IMR-90 (cell line): ENCODE measurements at regions not wholly inside any gene's neighbourhood (a gene's known extent, or its start where the extent isn't known, plus 50 kb on each side); places are given as distances from the start of the nearest gene placed in this dataset.

Experiments used
- ATAC-seq: fragments of 200-7000 bp; cut with Tn5 transposase; 2 replicates; pipeline ENCODE4 v1.9.1; 2020; ENCODE audit warnings: low read depth, mild to moderate bottlenecking, moderate library complexity
- BruUV-seq: library from RNA; stranded (reverse); fragments of 400-500 nt; replicated peaks from 2 replicates; lab custom pipeline; 2021; lab: Mats Ljungman, UMichigan
- CTCF ChIA-PET: fragments of 300-600 bp; formaldehyde crosslinking; extraction: SDS; loops from one replicate; lab custom pipeline; 2021; ENCODE audit warnings: antibody characterized with exemption; lab: Yijun Ruan, JAX
- POLR2A ChIA-PET: fragments of 300-600 bp; sonication (Branson Sonifier 250); formaldehyde crosslinking; loops from one replicate; lab custom pipeline; 2022; ENCODE audit warnings: antibody characterized with exemption; ENCODE audit not compliant: unreplicated experiment; lab: Charles Lee
- DNase-seq: peaks from one replicate; pipeline ENCODE4 v3.0.0; 2013
- H2AFZ ChIP-seq: replicated peaks from 2 replicates; pipeline ENCODE3; 2013; ENCODE audit warnings: low read length, mild to moderate bottlenecking; ENCODE audit not compliant: poor library complexity
- H2AK5ac ChIP-seq: 2 replicates; pipeline ENCODE4 v1.6.1; 2013; ENCODE audit warnings: low read depth, low read length, inconsistent platforms
- H2AK9ac ChIP-seq: replicated peaks from 2 replicates; pipeline ENCODE3; 2013; ENCODE audit warnings: mild to moderate bottlenecking, low read depth, low read length, moderate library complexity; ENCODE audit not compliant: poor library complexity
- H2BK120ac ChIP-seq: 2 replicates; pipeline ENCODE4 v1.6.1; 2013; ENCODE audit warnings: low read depth, low read length, inconsistent platforms
- H2BK15ac ChIP-seq: 3 replicates; pipeline ENCODE4 v1.6.1; 2013; ENCODE audit warnings: low read depth, low read length, inconsistent platforms
- H2BK20ac ChIP-seq: 2 replicates; pipeline ENCODE4 v1.6.1; 2013; ENCODE audit warnings: low read depth, mild to moderate bottlenecking, inconsistent platforms, low read length, moderate library complexity
- H2BK5ac ChIP-seq: 2 replicates; pipeline ENCODE4 v1.6.1; 2013; ENCODE audit warnings: mild to moderate bottlenecking, low read depth, low read length, inconsistent platforms; ENCODE audit not compliant: poor library complexity, severe bottlenecking
- H3K14ac ChIP-seq: replicated peaks from 2 replicates; pipeline ENCODE4 v1.6.1; 2013; ENCODE audit warnings: low read depth, low read length, inconsistent platforms
- H3K18ac ChIP-seq: 2 replicates; pipeline ENCODE4 v1.6.1; 2013; ENCODE audit warnings: low read depth, low read length, control low read depth
- H3K23ac ChIP-seq: 2 replicates; pipeline ENCODE4 v1.6.1; 2013; ENCODE audit warnings: low read depth, low read length, inconsistent platforms
- H3K27ac ChIP-seq: 2 replicates; pipeline ENCODE4 v1.5.1; 2013; ENCODE audit warnings: mild to moderate bottlenecking, control low read depth, low read length; ENCODE audit not compliant: insufficient read depth
- H3K27me3 ChIP-seq: 2 replicates; pipeline ENCODE4 v1.6.1; 2013; ENCODE audit warnings: low read length; ENCODE audit not compliant: control insufficient read depth, insufficient read depth
- H3K36me3 ChIP-seq: 2 replicates; pipeline ENCODE4 v1.6.1; 2013; ENCODE audit warnings: low read length, mixed read lengths; ENCODE audit not compliant: control insufficient read depth, insufficient read depth
- H3K4ac ChIP-seq: 2 replicates; pipeline ENCODE4 v1.6.1; 2013; ENCODE audit warnings: low read depth, low read length, inconsistent platforms
- H3K4me1 ChIP-seq: 2 replicates; pipeline ENCODE4 v1.6.1; 2013; ENCODE audit warnings: low read length, mixed read lengths; ENCODE audit not compliant: control insufficient read depth, insufficient read depth
- H3K4me2 ChIP-seq: 2 replicates; pipeline ENCODE4 v1.6.1; 2013; ENCODE audit warnings: low read depth, mild to moderate bottlenecking, control low read depth, low read length, moderate library complexity
- H3K4me3 ChIP-seq: 2 replicates; pipeline ENCODE4 v1.5.1; 2013; ENCODE audit warnings: low read depth, mild to moderate bottlenecking, control low read depth, low read length, moderate library complexity; ENCODE audit not compliant: insufficient read depth
- H3K56ac ChIP-seq: 2 replicates; pipeline ENCODE4 v1.6.1; 2013; ENCODE audit warnings: low read length, inconsistent platforms; ENCODE audit not compliant: insufficient read depth; ENCODE audit errors: extremely low read depth
- H3K79me1 ChIP-seq, 2 experiments: 2 replicates each; pipeline ENCODE4 v1.6.1; 2013; ENCODE audit warnings: low read length in 2 of 2, inconsistent platforms in 1 of 2, low read depth in 1 of 2
- H3K9ac ChIP-seq: 2 replicates; pipeline ENCODE4 v1.6.1; 2013; ENCODE audit warnings: low read depth, low read length, control low read depth
- H3K9me1 ChIP-seq: 2 replicates; pipeline ENCODE4 v1.6.1; 2013; ENCODE audit warnings: low read length, inconsistent platforms; ENCODE audit not compliant: insufficient read depth
- H3K9me3 ChIP-seq: 2 replicates; pipeline ENCODE4 v1.6.1; 2013; ENCODE audit warnings: low read length; ENCODE audit not compliant: control insufficient read depth, insufficient read depth
- H4K20me1 ChIP-seq: 2 replicates; pipeline ENCODE4 v1.6.1; 2013; ENCODE audit warnings: low read length, inconsistent platforms; ENCODE audit not compliant: insufficient read depth
- H4K5ac ChIP-seq: 2 replicates; pipeline ENCODE4 v1.6.1; 2013; ENCODE audit warnings: mild to moderate bottlenecking, low read depth, low read length, control low read depth
- H4K8ac ChIP-seq, 2 experiments: 2 replicates each; pipeline ENCODE4 v1.6.1; 2013; ENCODE audit warnings: low read depth in 2 of 2, low read length in 2 of 2, control low read depth in 1 of 2, inconsistent platforms in 1 of 2
- H4K91ac ChIP-seq: 2 replicates; pipeline ENCODE4 v1.6.1; 2013; ENCODE audit warnings: low read depth, low read length, inconsistent platforms; ENCODE audit not compliant: insufficient read depth
- BHLHE40 ChIP-seq: fragments of 150-350 bp; IDR thresholded peaks from 2 replicates; pipeline ENCODE4 v1.6.1; 2016; ENCODE audit warnings: mild to moderate bottlenecking, low read depth, low read length
- CEBPB ChIP-seq: IDR thresholded peaks from 2 replicates; pipeline ENCODE4 v1.6.1; 2012; ENCODE audit warnings: low read depth, low read length, improper control_type of control experiment
- CHD1 ChIP-seq: IDR thresholded peaks from 2 replicates; pipeline ENCODE4 v1.6.1; 2012; ENCODE audit warnings: low read depth, low read length, improper control_type of control experiment
- FOS ChIP-seq: fragments of 150-350 bp; IDR thresholded peaks from 2 replicates; pipeline ENCODE4 v1.6.1; 2016; ENCODE audit warnings: low read depth, low read length
- MAFK ChIP-seq: IDR thresholded peaks from 2 replicates; pipeline ENCODE4 v1.6.1; 2012; ENCODE audit warnings: low read depth, low read length, improper control_type of control experiment
- MAZ ChIP-seq: IDR thresholded peaks from 2 replicates; pipeline ENCODE4 v1.6.1; 2012; ENCODE audit warnings: low read depth, mild to moderate bottlenecking, low read length, improper control_type of control experiment, moderate library complexity, borderline replicate concordance
- MXI1 ChIP-seq: IDR thresholded peaks from 2 replicates; pipeline ENCODE4 v1.6.1; 2012; ENCODE audit warnings: low read depth, mild to moderate bottlenecking, low read length, moderate library complexity, borderline replicate concordance
- NFE2L2 ChIP-seq: fragments of 150-350 bp; IDR thresholded peaks from 2 replicates; pipeline ENCODE4 v1.6.1; 2016; ENCODE audit warnings: low read depth, mild to moderate bottlenecking, low read length
- POLR2A ChIP-seq: IDR thresholded peaks from 2 replicates; pipeline ENCODE4 v1.6.1; 2012; ENCODE audit warnings: mild to moderate bottlenecking, low read depth, low read length
- RAD21 ChIP-seq: IDR thresholded peaks from 2 replicates; pipeline ENCODE4 v1.6.1; 2012; ENCODE audit warnings: low read length, improper control_type of control experiment
- RCOR1 ChIP-seq: IDR thresholded peaks from 2 replicates; pipeline ENCODE4 v1.6.1; 2012; ENCODE audit warnings: mild to moderate bottlenecking, low read length, improper control_type of control experiment; ENCODE audit not compliant: insufficient replicate concordance
- RFX5 ChIP-seq: IDR thresholded peaks from 2 replicates; pipeline ENCODE4 v1.8.0; 2012; ENCODE audit warnings: low read depth, mild to moderate bottlenecking, low read length, moderate library complexity
- SMC3 ChIP-seq: fragments of 150-350 bp; IDR thresholded peaks from 2 replicates; pipeline ENCODE4 v1.6.1; 2016; ENCODE audit warnings: low read depth, mild to moderate bottlenecking, antibody characterized with exemption, low read length, moderate library complexity
- USF2 ChIP-seq: fragments of 150-350 bp; IDR thresholded peaks from 2 replicates; pipeline ENCODE4 v1.6.1; 2017; ENCODE audit warnings: mild to moderate bottlenecking, antibody characterized with exemption, low read length, low read depth
- WGBS, 2 experiments: methylation state at CpG; one replicate each; pipeline versions ENCODE4 v1.1.5 to v1.1.7; 2013; ENCODE audit warnings: missing lambda C conversion rate in 2 of 2; ENCODE audit not compliant: insufficient read length in 1 of 2; ENCODE audit errors: extremely low coverage in 2 of 2; 5-methylcytosine and 5-hydroxymethylcytosine counted together
- dilution Hi-C: fragments of 300-500 bp; cut with HindIII; formaldehyde crosslinking; loops from one replicate; pipeline ENCODE4 v1.14.3; 2018; ENCODE audit warnings: low sequenced_read_pairs; ENCODE audit not compliant: unreplicated experiment
- in situ Hi-C: fragments of 300-500 bp; cut with MboI; formaldehyde crosslinking; loops from 3 replicates; pipeline ENCODE4 v1.14.3; 2019; ENCODE audit warnings: low sequenced_read_pairs, inconsistent platforms, mixed read lengths
- intact Hi-C: fragments of 100-400 bp; cut with micrococcal nuclease; formaldehyde crosslinking; loops from 2 replicates; pipeline ENCODE4 v1.10.0; 2022
- TF ChIP-seq, protein P1 (sequence below): fragments of 150-350 bp; IDR thresholded peaks from 2 replicates; pipeline ENCODE4 v1.6.1; 2016; ENCODE audit warnings: low read depth, mild to moderate bottlenecking, low read length, moderate library complexity, borderline replicate concordance

DNA sequence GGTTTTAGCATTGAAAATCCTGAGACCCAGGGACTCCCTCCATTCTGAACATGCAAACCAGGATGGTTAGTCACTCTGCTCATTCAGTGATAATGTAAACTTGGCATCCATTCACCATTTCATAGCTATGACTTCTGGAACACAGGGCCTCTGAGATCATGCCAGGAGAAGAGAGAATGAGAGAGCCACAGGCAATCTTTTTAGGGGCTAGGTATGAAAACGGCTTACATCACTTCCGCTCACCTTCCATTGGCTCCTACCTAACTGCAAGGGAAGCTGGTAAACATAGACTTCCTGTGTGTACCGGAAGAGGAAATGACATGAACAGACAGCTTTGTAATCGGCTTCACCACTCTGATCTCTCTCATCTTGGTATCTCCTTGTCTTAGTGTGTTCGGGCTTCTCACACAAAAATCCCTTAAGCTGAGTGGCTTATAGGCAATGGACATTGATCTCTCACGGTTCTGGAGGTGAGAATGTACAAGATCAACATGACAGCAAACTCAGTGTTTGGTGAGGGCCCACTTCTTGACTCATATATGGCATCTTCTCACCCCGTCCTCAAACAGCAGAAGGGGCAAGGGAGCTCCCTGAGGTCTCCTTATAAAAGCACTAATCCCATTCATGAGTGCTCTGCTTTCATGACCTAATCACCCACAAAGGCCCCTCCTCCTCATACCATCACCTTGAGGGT, 465.9 kb upstream of the TBX3 start:
- Histone ChIP-seq H3K23ac (peak overlapping the region; percentile 88), H3K18ac (peak overlapping the region; percentile 99), H3K27ac (peak overlapping the region; percentile 93), H3K14ac (peak overlapping the region; percentile 90), H3K9me3 (no peaks in the 10 kb centered on the region), H2BK20ac (peak overlapping the region; percentile 97), H3K9ac (peak overlapping the region; percentile 30; the same call in 1 of the 2 replicates), H3K56ac (peak overlapping the region; percentile 85), H3K79me1 (no peaks in the 10 kb centered on the region), H2AFZ (peak overlapping the region; percentile 78), H4K8ac (peak overlapping the region; percentile 97 to 99), H2BK15ac (peak overlapping the region; percentile 94), H3K9me1 (no peaks in the 10 kb centered on the region), H3K4me2 (peak overlapping the region; percentile 74; the same call in 1 of the 2 replicates), H4K5ac (peak overlapping the region; percentile 100), H4K20me1 (no peaks in the 10 kb centered on the region), H2BK120ac (peak overlapping the region; percentile 96), H2AK9ac (peak overlapping the region; percentile 15), H2BK5ac (peak overlapping the region; percentile 98), H3K4ac (peak overlapping the region; percentile 94), H3K36me3 (no peaks in the 10 kb centered on the region), H3K27me3 (no peaks in the 10 kb centered on the region), H3K4me1 (peaks cover 3% of the 10 kb centered on the region), H2AK5ac (peak overlapping the region; percentile 69), H4K91ac (peak overlapping the region; percentile 97), H3K4me3 (peak overlapping the region; percentile 23; the same call in 1 of the 2 replicates)
- ChIA-PET POLR2A (interaction anchor here (1.0 to 1.7 kb wide), 2 partner anchors 245 to 466 kb away, joined by 3 to 9 read pairs; partner anchors contain the start of gene TBX3), CTCF (interaction anchor here (0.6 to 0.9 kb wide), 3 partner anchors 157 to 487 kb away, joined by 3 read pairs; no protein-coding TSS in a partner anchor)
- no TSS peak for BruUV-seq
- dilution Hi-C loops = no loop called here
- in situ Hi-C loops = loop anchor here (5.0 kb wide), 1 partner anchor 463 kb away; no protein-coding TSS in a partner anchor
- WGBS, 2 experiments = no CpG with 5 or more reads among the region's 7 CpGs
- ATAC-seq (peak; percentile 97), DNase-seq (peak; percentile 99)
- intact Hi-C loops = loop anchor here (1.0 to 10.0 kb wide), 3 partner anchors 218 to 466 kb away; partner anchors contain the start of gene TBX3
- TF ChIP-seq RCOR1 (no peak), NFE2L2 (no peak), POLR2A (peak; percentile 69; the same call in 1 of the 2 replicates), MAFK (no peak; the same call in 1 of the 2 replicates), CEBPB (peak; percentile 67; the same call in 1 of the 2 replicates), USF2 (no peak), BHLHE40 (peak; percentile 33; the same call in 1 of the 2 replicates), MAZ (no peak), CHD1 (no peak), FOS (peak; percentile 83), RAD21 (peak; percentile 34; the same call in 1 of the 2 replicates), MXI1 (no peak), RFX5 (no peak), SMC3 (no peak)
- TF ChIP-seq, protein P1, sequence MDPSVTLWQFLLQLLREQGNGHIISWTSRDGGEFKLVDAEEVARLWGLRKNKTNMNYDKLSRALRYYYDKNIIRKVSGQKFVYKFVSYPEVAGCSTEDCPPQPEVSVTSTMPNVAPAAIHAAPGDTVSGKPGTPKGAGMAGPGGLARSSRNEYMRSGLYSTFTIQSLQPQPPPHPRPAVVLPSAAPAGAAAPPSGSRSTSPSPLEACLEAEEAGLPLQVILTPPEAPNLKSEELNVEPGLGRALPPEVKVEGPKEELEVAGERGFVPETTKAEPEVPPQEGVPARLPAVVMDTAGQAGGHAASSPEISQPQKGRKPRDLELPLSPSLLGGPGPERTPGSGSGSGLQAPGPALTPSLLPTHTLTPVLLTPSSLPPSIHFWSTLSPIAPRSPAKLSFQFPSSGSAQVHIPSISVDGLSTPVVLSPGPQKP = no peak
